ENCODE measurements at regions not wholly inside any gene's neighbourhood (a gene's known extent, or its start where the extent isn't known, plus 50 kb on each side); places are given as distances from the start of the nearest gene placed in this dataset.

GRCh38 chr18:66838340-66838987 is 234.6 kb upstream of the CDH19 start:
- DNase-seq: no peak

- no peak for DNase-seq
Observed at GRCh38 chr18:66833646-66834045, 229.8 kb upstream of the CDH19 start.

GRCh38 chr18:66826211-66826610 is 222.3 kb upstream of the CDH19 start:
- DNase-seq: no peak

- no peak for DNase-seq
Observed at GRCh38 chr18:66825347-66825746, 221.5 kb upstream of the CDH19 start.

GRCh38 chr18:66819235-66819634 is 215.3 kb upstream of the CDH19 start:
- no peak for DNase-seq

GRCh38 chr18:66813138-66813537 is 209.2 kb upstream of the CDH19 start:
- no peak for DNase-seq

- DNase-seq: no peak
Observed at GRCh38 chr18:66795051-66795450, 191.2 kb upstream of the CDH19 start.

GRCh38 chr18:66792466-66792865 is 188.6 kb upstream of the CDH19 start:
- no peak for DNase-seq

GRCh38 chr18:66780609-66781008 is 176.7 kb upstream of the CDH19 start:
- no peak for DNase-seq

GRCh38 chr18:66778048-66778447 is 174.2 kb upstream of the CDH19 start:
- DNase-seq: no peak

GRCh38 chr18:66769375-66769774 is 165.5 kb upstream of the CDH19 start:
- DNase-seq: no peak

GRCh38 chr18:66764230-66764629 is 160.3 kb upstream of the CDH19 start:
- DNase-seq: peak in 7 of 14 donors; percentile 1 to 28 (median 8)

GRCh38 chr18:66761166-66761565 is 157.3 kb upstream of the CDH19 start:
- DNase-seq: no peak

GRCh38 chr18:66760559-66760958 is 156.7 kb upstream of the CDH19 start:
- DNase-seq: no peak

GRCh38 chr18:66759050-66759828 is 155.3 kb upstream of the CDH19 start:
- DNase-seq: no peak

- no peak for DNase-seq
Observed at GRCh38 chr18:66757946-66758345, 154.1 kb upstream of the CDH19 start.

- no peak for DNase-seq
Observed at GRCh38 chr18:66754335-66754734, 150.4 kb upstream of the CDH19 start.

- no peak for DNase-seq
Observed at GRCh38 chr18:66752733-66753132, 148.8 kb upstream of the CDH19 start.

GRCh38 chr18:66749481-66750035 is 145.7 kb upstream of the CDH19 start:
- no peak for DNase-seq

GRCh38 chr18:66749030-66749429 is 145.1 kb upstream of the CDH19 start:
- DNase-seq: peak in 4 of 14 donors; percentile 2 to 19 (median 8)

- no peak for DNase-seq
Observed at GRCh38 chr18:66742832-66743231, 138.9 kb upstream of the CDH19 start.

- no peak for DNase-seq
Observed at GRCh38 chr18:66735933-66736332, 132.0 kb upstream of the CDH19 start.

- DNase-seq: no peak
Observed at GRCh38 chr18:66734451-66734850, 130.6 kb upstream of the CDH19 start.

- DNase-seq: no peak
Observed at GRCh38 chr18:66731890-66732289, 128.0 kb upstream of the CDH19 start.
